ENCODE measurements at regions not wholly inside any gene's neighbourhood (a gene's known extent, or its start where the extent isn't known, plus 50 kb on each side); places are given as distances from the start of the nearest gene placed in this dataset.

- intact Hi-C loops (cut with micrococcal nuclease): no loop called here
- no peaks in the 10 kb centered on the region for H3K4me1 Mint-ChIP-seq (ENCODE audit: low read depth)
- no peak overlapping the region for H3K27ac Mint-ChIP-seq
- DNase-seq: no peak
- H3K4me3 Mint-ChIP-seq: no peak overlapping the region
- no peaks in the 10 kb centered on the region for H3K27me3 Mint-ChIP-seq
- ATAC-seq: no peak
- H3K9me3 Mint-ChIP-seq: no peaks in the 10 kb centered on the region
- CTCF ChIA-PET: no interaction called here
- no peaks in the 10 kb centered on the region for H3K36me3 Mint-ChIP-seq (ENCODE audit: low read depth)
- TF ChIP-seq, protein P1, sequence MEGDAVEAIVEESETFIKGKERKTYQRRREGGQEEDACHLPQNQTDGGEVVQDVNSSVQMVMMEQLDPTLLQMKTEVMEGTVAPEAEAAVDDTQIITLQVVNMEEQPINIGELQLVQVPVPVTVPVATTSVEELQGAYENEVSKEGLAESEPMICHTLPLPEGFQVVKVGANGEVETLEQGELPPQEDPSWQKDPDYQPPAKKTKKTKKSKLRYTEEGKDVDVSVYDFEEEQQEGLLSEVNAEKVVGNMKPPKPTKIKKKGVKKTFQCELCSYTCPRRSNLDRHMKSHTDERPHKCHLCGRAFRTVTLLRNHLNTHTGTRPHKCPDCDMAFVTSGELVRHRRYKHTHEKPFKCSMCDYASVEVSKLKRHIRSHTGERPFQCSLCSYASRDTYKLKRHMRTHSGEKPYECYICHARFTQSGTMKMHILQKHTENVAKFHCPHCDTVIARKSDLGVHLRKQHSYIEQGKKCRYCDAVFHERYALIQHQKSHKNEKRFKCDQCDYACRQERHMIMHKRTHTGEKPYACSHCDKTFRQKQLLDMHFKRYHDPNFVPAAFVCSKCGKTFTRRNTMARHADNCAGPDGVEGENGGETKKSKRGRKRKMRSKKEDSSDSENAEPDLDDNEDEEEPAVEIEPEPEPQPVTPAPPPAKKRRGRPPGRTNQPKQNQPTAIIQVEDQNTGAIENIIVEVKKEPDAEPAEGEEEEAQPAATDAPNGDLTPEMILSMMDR (IDR thresholded peaks at IDR 0.05): no peak
- POLR2A ChIA-PET: interaction anchor here (0.7 kb wide), 1 partner anchor 437 kb away, joined by 3 read pairs; no protein-coding TSS in a partner anchor
Observed at GRCh38 chr6:21367649-21368154, 225.8 kb upstream of the SOX4 start.

- ChIA-PET POLR2A (interaction anchor here (0.7 kb wide), 1 partner anchor 17 kb away, joined by 3 read pairs; no protein-coding TSS in a partner anchor), CTCF (no interaction called here)
- no peaks in the 10 kb centered on the region for H3K27me3 Mint-ChIP-seq
- H3K9me3 Mint-ChIP-seq: no peaks in the 10 kb centered on the region
- no peak for ATAC-seq
- TF ChIP-seq, protein P1 (IDR thresholded peaks at IDR 0.05): no peak
- no peak overlapping the region for H3K4me3 Mint-ChIP-seq
- no peaks in the 10 kb centered on the region for H3K4me1 Mint-ChIP-seq (ENCODE audit: low read depth)
- intact Hi-C loops (cut with micrococcal nuclease): no loop called here
- no peak overlapping the region for H3K27ac Mint-ChIP-seq
- H3K36me3 Mint-ChIP-seq (ENCODE audit: low read depth): no peaks in the 10 kb centered on the region
- no peak for DNase-seq
Observed at GRCh38 chr6:21371061-21371460, 222.5 kb upstream of the SOX4 start.

DNA sequence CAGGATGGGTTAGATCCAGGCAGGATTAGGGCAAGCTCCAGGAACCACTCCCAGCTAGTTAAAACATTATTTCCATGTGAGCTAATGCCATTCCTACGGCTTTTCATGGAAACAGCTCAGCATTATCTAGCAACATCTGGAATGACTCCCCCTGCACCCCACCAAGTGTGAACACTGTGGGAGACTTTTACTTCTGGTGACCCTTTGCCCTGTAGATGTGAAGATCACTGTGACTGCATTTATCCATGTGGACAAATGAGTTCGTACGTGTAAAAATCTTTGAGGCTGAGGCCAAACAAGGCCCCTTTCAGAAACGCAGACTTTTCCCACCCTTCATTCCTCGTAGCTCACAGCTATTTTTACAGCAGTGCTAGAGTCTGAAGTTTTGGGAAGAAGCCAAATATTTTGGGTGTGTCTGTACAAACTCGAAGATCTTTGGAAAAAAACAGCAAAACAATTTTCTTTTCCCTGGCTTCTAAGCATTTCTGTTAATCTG lies 221.8 kb upstream of the SOX4 start:
- intact Hi-C loops (cut with micrococcal nuclease): no loop called here
- POLR2A ChIA-PET: no interaction called here
- H3K9me3 Mint-ChIP-seq: no peaks in the 10 kb centered on the region

GRCh38 chr6:21375151-21376116 lies 218.1 kb upstream of the SOX4 start:
- TF ChIP-seq, protein P1 (IDR thresholded peaks at IDR 0.05): no peak
- ATAC-seq (no peak), DNase-seq (no peak)
- ChIA-PET CTCF (interaction anchor here (0.7 to 1.2 kb wide), 2 partner anchors 9 to 13 kb away, joined by 3 read pairs; no protein-coding TSS in a partner anchor), POLR2A (no interaction called here)
- Mint-ChIP-seq H3K4me3 (no peak overlapping the region), H3K27ac (no peak overlapping the region), H3K36me3 (ENCODE audit: low read depth) (no peaks in the 10 kb centered on the region), H3K9me3 (no peaks in the 10 kb centered on the region), H3K4me1 (ENCODE audit: low read depth) (no peaks in the 10 kb centered on the region), H3K27me3 (no peaks in the 10 kb centered on the region)
- intact Hi-C loops (cut with micrococcal nuclease): no loop called here

More for the DNA sequence above, 221.8 kb upstream of the SOX4 start:
- H3K27ac Mint-ChIP-seq: no peak overlapping the region
- H3K4me3 Mint-ChIP-seq: no peak overlapping the region
- no peaks in the 10 kb centered on the region for H3K27me3 Mint-ChIP-seq
- H3K36me3 Mint-ChIP-seq (ENCODE audit: low read depth): no peaks in the 10 kb centered on the region
- H3K4me1 Mint-ChIP-seq (ENCODE audit: low read depth): no peaks in the 10 kb centered on the region
- DNase-seq (no peak), ATAC-seq (no peak)
- CTCF ChIA-PET: no interaction called here
- TF ChIP-seq, protein P1 (IDR thresholded peaks at IDR 0.05): no peak

GRCh38 chr6:21377356-21377755 lies 216.2 kb upstream of the SOX4 start:
- TF ChIP-seq, protein P1 (IDR thresholded peaks at IDR 0.05): no peak
- POLR2A ChIA-PET: no interaction called here
- Mint-ChIP-seq H3K4me1 (ENCODE audit: low read depth) (no peaks in the 10 kb centered on the region), H3K27me3 (no peaks in the 10 kb centered on the region), H3K27ac (no peak overlapping the region), H3K9me3 (no peaks in the 10 kb centered on the region), H3K36me3 (ENCODE audit: low read depth) (no peaks in the 10 kb centered on the region), H3K4me3 (no peak overlapping the region)
- intact Hi-C loops (cut with micrococcal nuclease): no loop called here
- no peak for ATAC-seq
- CTCF ChIA-PET: no interaction called here
- DNase-seq: no peak
